ENCODE measurements at regions not wholly inside any gene's neighbourhood (a gene's known extent, or its start where the extent isn't known, plus 50 kb on each side); places are given as distances from the start of the nearest gene placed in this dataset.

- DNase-seq, result no peak
These were observed 95.6 kb upstream of the MYO16 start for GRCh38 chr13:108533842-108534241.

- no peak for DNase-seq
These were observed 94.7 kb upstream of the MYO16 start for GRCh38 chr13:108534728-108535127.

GRCh38 chr13:108549934-108550333 lies 79.5 kb upstream of the MYO16 start:
- DNase-seq, result no peak

GRCh38 chr13:108551674-108552073 lies 77.7 kb upstream of the MYO16 start:
- no peak for DNase-seq

GRCh38 chr13:108558489-108558888 lies 70.9 kb upstream of the MYO16 start:
- no peak for DNase-seq

GRCh38 chr13:108560093-108560492 lies 69.3 kb upstream of the MYO16 start:
- DNase-seq, result no peak

GRCh38 chr13:108561149-108561548 lies 68.3 kb upstream of the MYO16 start:
- DNase-seq, result no peak

- no peak for DNase-seq
These were observed 62.8 kb upstream of the MYO16 start for GRCh38 chr13:108566413-108567170.

- no peak for DNase-seq
These were observed 56.6 kb upstream of the MYO16 start for GRCh38 chr13:108572782-108573211.

- no peak for DNase-seq
These were observed 56.0 kb upstream of the MYO16 start for GRCh38 chr13:108573455-108573854.

- DNase-seq, result no peak
These were observed 54.6 kb upstream of the MYO16 start for GRCh38 chr13:108574856-108575255.

GRCh38 chr13:108575430-108575829 lies 54.0 kb upstream of the MYO16 start:
- DNase-seq, result no peak
